H1 (cell line): ENCODE measurements at regions not wholly inside any gene's neighbourhood (a gene's known extent, or its start where the extent isn't known, plus 50 kb on each side); places are given as distances from the start of the nearest gene placed in this dataset.

Experiments used
- CHD1 ChIP-seq: IDR thresholded peaks from 2 replicates; pipeline ENCODE4 v1.6.1; 2012; ENCODE audit warnings: low read depth, low read length, improper control_type of control experiment
- EP300 ChIP-seq, 2 experiments: IDR thresholded peaks; 1 replicate in 1 of 2; 2 replicates in 1 of 2; pipeline ENCODE4 v1.6.1; 2011 to 2012; ENCODE audit warnings: low read depth in 2 of 2, low read length in 2 of 2, mild to moderate bottlenecking in 2 of 2, borderline replicate concordance in 1 of 2, inconsistent platforms in 1 of 2, moderate library complexity in 1 of 2
- NANOG ChIP-seq: IDR thresholded peaks from 2 replicates; pipeline ENCODE4 v1.6.1; 2011; ENCODE audit warnings: low read length, low read depth, mild to moderate bottlenecking, inconsistent platforms; ENCODE audit not compliant: insufficient read depth, poor library complexity, severe bottlenecking
- YY1 ChIP-seq: IDR thresholded peaks from 2 replicates; pipeline ENCODE4 v1.6.1; 2011; ENCODE audit warnings: low read depth, mild to moderate bottlenecking, low read length
- TF ChIP-seq, protein P1 (sequence below): fragments of 300-600 bp; sonication (generic); IDR thresholded peaks from 2 replicates; pipeline ENCODE4 v1.7.1; 2012; ENCODE audit warnings: low read length, moderate library complexity, mild to moderate bottlenecking, inconsistent platforms; ENCODE audit not compliant: insufficient replicate concordance

DNA sequence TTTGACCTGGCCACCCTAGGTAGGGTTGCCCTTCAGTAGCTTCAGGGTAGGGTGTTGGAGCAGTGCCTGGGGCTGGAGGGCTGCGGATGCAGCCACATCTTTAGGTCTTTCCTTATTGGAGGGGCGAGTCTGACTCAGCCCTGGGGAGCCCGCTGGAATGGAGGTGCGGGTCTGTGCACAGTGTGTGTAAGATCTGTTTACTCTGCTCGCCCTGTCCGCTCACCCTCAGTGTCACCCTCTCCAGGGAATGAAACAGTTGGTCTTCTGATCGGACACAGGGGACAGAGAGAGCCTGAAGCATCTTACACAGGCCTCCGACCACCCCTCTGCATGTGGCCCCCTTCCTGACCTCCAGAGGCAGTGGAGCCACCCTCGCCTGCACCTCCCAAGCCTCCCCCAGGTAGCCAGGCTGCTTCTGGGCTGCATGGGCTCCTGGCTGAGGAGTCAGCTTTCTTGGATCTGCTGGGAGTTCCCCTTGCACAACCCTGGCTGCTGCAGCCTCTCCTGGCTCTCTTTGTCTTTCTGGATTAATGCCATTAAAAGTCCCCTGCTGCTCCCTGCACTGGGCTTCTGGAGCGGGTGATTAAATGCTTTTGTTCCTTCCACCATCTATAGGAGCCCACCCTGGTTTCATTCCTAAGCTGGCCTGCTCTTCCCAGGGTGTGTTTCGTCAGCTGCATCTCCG is 82.6 kb downstream of the ASB1 start (continued):
- TF ChIP-seq, protein P1, sequence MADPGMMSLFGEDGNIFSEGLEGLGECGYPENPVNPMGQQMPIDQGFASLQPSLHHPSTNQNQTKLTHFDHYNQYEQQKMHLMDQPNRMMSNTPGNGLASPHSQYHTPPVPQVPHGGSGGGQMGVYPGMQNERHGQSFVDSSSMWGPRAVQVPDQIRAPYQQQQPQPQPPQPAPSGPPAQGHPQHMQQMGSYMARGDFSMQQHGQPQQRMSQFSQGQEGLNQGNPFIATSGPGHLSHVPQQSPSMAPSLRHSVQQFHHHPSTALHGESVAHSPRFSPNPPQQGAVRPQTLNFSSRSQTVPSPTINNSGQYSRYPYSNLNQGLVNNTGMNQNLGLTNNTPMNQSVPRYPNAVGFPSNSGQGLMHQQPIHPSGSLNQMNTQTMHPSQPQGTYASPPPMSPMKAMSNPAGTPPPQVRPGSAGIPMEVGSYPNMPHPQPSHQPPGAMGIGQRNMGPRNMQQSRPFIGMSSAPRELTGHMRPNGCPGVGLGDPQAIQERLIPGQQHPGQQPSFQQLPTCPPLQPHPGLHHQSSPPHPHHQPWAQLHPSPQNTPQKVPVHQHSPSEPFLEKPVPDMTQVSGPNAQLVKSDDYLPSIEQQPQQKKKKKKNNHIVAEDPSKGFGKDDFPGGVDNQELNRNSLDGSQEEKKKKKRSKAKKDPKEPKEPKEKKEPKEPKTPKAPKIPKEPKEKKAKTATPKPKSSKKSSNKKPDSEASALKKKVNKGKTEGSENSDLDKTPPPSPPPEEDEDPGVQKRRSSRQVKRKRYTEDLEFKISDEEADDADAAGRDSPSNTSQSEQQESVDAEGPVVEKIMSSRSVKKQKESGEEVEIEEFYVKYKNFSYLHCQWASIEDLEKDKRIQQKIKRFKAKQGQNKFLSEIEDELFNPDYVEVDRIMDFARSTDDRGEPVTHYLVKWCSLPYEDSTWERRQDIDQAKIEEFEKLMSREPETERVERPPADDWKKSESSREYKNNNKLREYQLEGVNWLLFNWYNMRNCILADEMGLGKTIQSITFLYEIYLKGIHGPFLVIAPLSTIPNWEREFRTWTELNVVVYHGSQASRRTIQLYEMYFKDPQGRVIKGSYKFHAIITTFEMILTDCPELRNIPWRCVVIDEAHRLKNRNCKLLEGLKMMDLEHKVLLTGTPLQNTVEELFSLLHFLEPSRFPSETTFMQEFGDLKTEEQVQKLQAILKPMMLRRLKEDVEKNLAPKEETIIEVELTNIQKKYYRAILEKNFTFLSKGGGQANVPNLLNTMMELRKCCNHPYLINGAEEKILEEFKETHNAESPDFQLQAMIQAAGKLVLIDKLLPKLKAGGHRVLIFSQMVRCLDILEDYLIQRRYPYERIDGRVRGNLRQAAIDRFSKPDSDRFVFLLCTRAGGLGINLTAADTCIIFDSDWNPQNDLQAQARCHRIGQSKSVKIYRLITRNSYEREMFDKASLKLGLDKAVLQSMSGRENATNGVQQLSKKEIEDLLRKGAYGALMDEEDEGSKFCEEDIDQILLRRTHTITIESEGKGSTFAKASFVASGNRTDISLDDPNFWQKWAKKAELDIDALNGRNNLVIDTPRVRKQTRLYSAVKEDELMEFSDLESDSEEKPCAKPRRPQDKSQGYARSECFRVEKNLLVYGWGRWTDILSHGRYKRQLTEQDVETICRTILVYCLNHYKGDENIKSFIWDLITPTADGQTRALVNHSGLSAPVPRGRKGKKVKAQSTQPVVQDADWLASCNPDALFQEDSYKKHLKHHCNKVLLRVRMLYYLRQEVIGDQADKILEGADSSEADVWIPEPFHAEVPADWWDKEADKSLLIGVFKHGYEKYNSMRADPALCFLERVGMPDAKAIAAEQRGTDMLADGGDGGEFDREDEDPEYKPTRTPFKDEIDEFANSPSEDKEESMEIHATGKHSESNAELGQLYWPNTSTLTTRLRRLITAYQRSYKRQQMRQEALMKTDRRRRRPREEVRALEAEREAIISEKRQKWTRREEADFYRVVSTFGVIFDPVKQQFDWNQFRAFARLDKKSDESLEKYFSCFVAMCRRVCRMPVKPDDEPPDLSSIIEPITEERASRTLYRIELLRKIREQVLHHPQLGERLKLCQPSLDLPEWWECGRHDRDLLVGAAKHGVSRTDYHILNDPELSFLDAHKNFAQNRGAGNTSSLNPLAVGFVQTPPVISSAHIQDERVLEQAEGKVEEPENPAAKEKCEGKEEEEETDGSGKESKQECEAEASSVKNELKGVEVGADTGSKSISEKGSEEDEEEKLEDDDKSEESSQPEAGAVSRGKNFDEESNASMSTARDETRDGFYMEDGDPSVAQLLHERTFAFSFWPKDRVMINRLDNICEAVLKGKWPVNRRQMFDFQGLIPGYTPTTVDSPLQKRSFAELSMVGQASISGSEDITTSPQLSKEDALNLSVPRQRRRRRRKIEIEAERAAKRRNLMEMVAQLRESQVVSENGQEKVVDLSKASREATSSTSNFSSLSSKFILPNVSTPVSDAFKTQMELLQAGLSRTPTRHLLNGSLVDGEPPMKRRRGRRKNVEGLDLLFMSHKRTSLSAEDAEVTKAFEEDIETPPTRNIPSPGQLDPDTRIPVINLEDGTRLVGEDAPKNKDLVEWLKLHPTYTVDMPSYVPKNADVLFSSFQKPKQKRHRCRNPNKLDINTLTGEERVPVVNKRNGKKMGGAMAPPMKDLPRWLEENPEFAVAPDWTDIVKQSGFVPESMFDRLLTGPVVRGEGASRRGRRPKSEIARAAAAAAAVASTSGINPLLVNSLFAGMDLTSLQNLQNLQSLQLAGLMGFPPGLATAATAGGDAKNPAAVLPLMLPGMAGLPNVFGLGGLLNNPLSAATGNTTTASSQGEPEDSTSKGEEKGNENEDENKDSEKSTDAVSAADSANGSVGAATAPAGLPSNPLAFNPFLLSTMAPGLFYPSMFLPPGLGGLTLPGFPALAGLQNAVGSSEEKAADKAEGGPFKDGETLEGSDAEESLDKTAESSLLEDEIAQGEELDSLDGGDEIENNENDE: no peak
- TF ChIP-seq NANOG (peak; percentile 82), YY1 (no peak), EP300 (IDR thresholded peaks at IDR 0.05; ENCODE audit: borderline replicate concordance in 1 of 2, low read depth in 2 of 2, low read length in 2 of 2) (peak in 1 of 2 experiments; percentile 24; a peak in 1 of 3 replicates), CHD1 (no peak)
